ENCODE measurements at regions not wholly inside any gene's neighbourhood (a gene's known extent, or its start where the extent isn't known, plus 50 kb on each side); places are given as distances from the start of the nearest gene placed in this dataset.
A peak's percentile ranks its signal among the peaks of the same experiment; 100 is the strongest.

DNA sequence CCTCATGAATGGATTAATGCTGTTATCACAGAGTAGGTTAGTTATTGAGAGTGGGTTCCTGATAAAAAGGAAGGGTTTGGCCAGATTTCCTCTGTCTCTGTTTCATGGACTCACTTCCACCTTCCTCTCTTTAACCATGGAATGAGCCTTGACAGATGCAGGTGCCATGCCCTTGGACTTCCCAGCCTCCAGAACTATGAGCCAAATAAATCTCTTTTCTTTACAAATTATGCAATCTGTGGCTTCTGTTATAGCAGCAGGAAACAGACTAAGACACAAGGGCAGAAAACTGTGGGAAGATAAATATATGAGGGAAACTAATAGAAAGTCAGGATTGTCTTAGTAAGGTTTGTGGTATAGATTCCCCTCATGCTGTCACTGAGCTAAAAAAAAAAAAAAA, 106.5 kb downstream of the QRSL1 start:
- no peak overlapping the region for H3K27ac ChIP-seq (ENCODE audit: low read depth in 2 of 2, low read length in 2 of 2)
- no peaks in the 10 kb centered on the region for H3K36me3 ChIP-seq (ENCODE audit: control insufficient read depth in 2 of 3, insufficient read depth in 3 of 3, low read length in 3 of 3)
- FAIRE-seq = no peak
- no peaks in the 10 kb centered on the region for H3K27me3 ChIP-seq (ENCODE audit: control insufficient read depth, insufficient read depth, low read length)
- no peaks in the 10 kb centered on the region for H3K9me3 ChIP-seq (ENCODE audit: control insufficient read depth in 2 of 3, insufficient read depth in 1 of 3, low read length in 3 of 3)
- intact Hi-C loops (cut with DNase I) = no loop called here
- H3K4me1 ChIP-seq (ENCODE audit: control insufficient read depth in 2 of 3, insufficient read depth in 2 of 3, low read depth in 1 of 3, low read length in 3 of 3) = peaks cover 0 to 31% (median 19%) of the 10 kb centered on the region in 3 donors
- H3K9ac ChIP-seq (ENCODE audit: low read length in 3 of 3) = no peak overlapping the region
- no peak overlapping the region for H3K4me3 ChIP-seq (ENCODE audit: low read length in 3 of 3)
- no peak for TF ChIP-seq CTCF (IDR thresholded peaks at IDR 0.05; ENCODE audit: borderline replicate concordance, extremely low read depth, insufficient read depth)
- DNase-seq = no peak

- no peak for TF ChIP-seq CTCF (IDR thresholded peaks at IDR 0.05; ENCODE audit: borderline replicate concordance, extremely low read depth, insufficient read depth)
- Histone ChIP-seq H3K4me3 (ENCODE audit: low read length in 3 of 3) (no peak overlapping the region), H3K27me3 (ENCODE audit: control insufficient read depth, insufficient read depth, low read length) (no peaks in the 10 kb centered on the region), H3K9ac (ENCODE audit: low read length in 3 of 3) (no peak overlapping the region), H3K27ac (ENCODE audit: low read depth in 2 of 2, low read length in 2 of 2) (no peak overlapping the region), H3K4me1 (ENCODE audit: control insufficient read depth in 2 of 3, insufficient read depth in 2 of 3, low read depth in 1 of 3, low read length in 3 of 3) (peaks cover 0 to 33% (median 19%) of the 10 kb centered on the region in 3 donors), H3K9me3 (ENCODE audit: control insufficient read depth in 2 of 3, insufficient read depth in 1 of 3, low read length in 3 of 3) (no peaks in the 10 kb centered on the region), H3K36me3 (ENCODE audit: control insufficient read depth in 2 of 3, insufficient read depth in 3 of 3, low read length in 3 of 3) (no peaks in the 10 kb centered on the region)
- intact Hi-C loops (cut with DNase I) = no loop called here
- DNase-seq = peak in 2 of 5 donors; percentile 32 to 51
- FAIRE-seq = no peak
Measured at GRCh38 chr6:106735136-106735633, 105.8 kb downstream of the QRSL1 start.

GRCh38 chr6:106733386-106733785, 104.0 kb downstream of the QRSL1 start:
- no peak overlapping the region for H3K9ac ChIP-seq (ENCODE audit: low read length in 3 of 3)
- FAIRE-seq = no peak
- H3K4me3 ChIP-seq (ENCODE audit: low read length in 3 of 3) = no peak overlapping the region
- intact Hi-C loops (cut with DNase I) = no loop called here
- TF ChIP-seq CTCF (IDR thresholded peaks at IDR 0.05; ENCODE audit: borderline replicate concordance, extremely low read depth, insufficient read depth) = no peak
- no peaks in the 10 kb centered on the region for H3K36me3 ChIP-seq (ENCODE audit: control insufficient read depth in 2 of 3, insufficient read depth in 3 of 3, low read length in 3 of 3)
- H3K4me1 ChIP-seq (ENCODE audit: control insufficient read depth in 2 of 3, insufficient read depth in 2 of 3, low read depth in 1 of 3, low read length in 3 of 3) = peaks cover 2 to 35% (median 22%) of the 10 kb centered on the region in 3 donors
- peak overlapping the region; percentile 15 to 57 for H3K27ac ChIP-seq (ENCODE audit: low read depth in 2 of 2, low read length in 2 of 2)
- no peak for DNase-seq
- H3K9me3 ChIP-seq (ENCODE audit: control insufficient read depth in 2 of 3, insufficient read depth in 1 of 3, low read length in 3 of 3) = no peaks in the 10 kb centered on the region
- H3K27me3 ChIP-seq (ENCODE audit: control insufficient read depth, insufficient read depth, low read length) = no peaks in the 10 kb centered on the region

GRCh38 chr6:106732376-106732940, 103.1 kb downstream of the QRSL1 start:
- H3K4me3 ChIP-seq (ENCODE audit: low read length in 3 of 3) = no peak overlapping the region
- TF ChIP-seq CTCF (IDR thresholded peaks at IDR 0.05; ENCODE audit: borderline replicate concordance, extremely low read depth, insufficient read depth) = no peak
- DNase-seq (no peak), FAIRE-seq (no peak)
- H3K27me3 ChIP-seq (ENCODE audit: control insufficient read depth, insufficient read depth, low read length) = no peaks in the 10 kb centered on the region
- no peaks in the 10 kb centered on the region for H3K9me3 ChIP-seq (ENCODE audit: control insufficient read depth in 2 of 3, insufficient read depth in 1 of 3, low read length in 3 of 3)
- H3K9ac ChIP-seq (ENCODE audit: low read length in 3 of 3) = no peak overlapping the region
- H3K27ac ChIP-seq (ENCODE audit: low read depth in 2 of 2, low read length in 2 of 2) = peak overlapping the region; percentile 91 to 93
- H3K4me1 ChIP-seq (ENCODE audit: control insufficient read depth in 2 of 3, insufficient read depth in 2 of 3, low read depth in 1 of 3, low read length in 3 of 3) = peaks cover 2 to 44% (median 26%) of the 10 kb centered on the region in 3 donors
- intact Hi-C loops (cut with DNase I) = no loop called here
- H3K36me3 ChIP-seq (ENCODE audit: control insufficient read depth in 2 of 3, insufficient read depth in 3 of 3, low read length in 3 of 3) = no peaks in the 10 kb centered on the region

All from kidney (tissue), 13 donors.